H1 (cell line): ENCODE measurements at regions not wholly inside any gene's neighbourhood (a gene's known extent, or its start where the extent isn't known, plus 50 kb on each side); places are given as distances from the start of the nearest gene placed in this dataset.

Experiments used
- CTCF ChIA-PET: fragments of 300-600 bp; sonication (Branson Sonifier 250); formaldehyde crosslinking; loops from one replicate; lab custom pipeline; 2021; ENCODE audit not compliant: partially characterized antibody; lab: Charles Lee
- POLR2A ChIA-PET: fragments of 300-600 bp; sonication (Branson Sonifier 250); formaldehyde crosslinking; loops from one replicate; lab custom pipeline; 2021; ENCODE audit warnings: inconsistent platforms; ENCODE audit not compliant: partially characterized antibody; lab: Charles Lee
- DNase-seq, 2 experiments: peaks; one replicate each; pipeline versions ENCODE4 v3.0.0 to v3.0.0-alpha.2; 2010 to 2022; ENCODE audit warnings: low spot score in 2 of 2, low read depth in 1 of 2, mixed read lengths in 1 of 2
- FAIRE-seq: peaks from 2 replicates; lab custom pipeline; 2011; peaks lifted over from hg19 to GRCh38; lab: Jason Lieb, UNC
- H2AFZ ChIP-seq: 2 replicates; pipeline ENCODE4 v1.8.1; 2012; ENCODE audit warnings: low read length, inconsistent platforms
- H2AK5ac ChIP-seq: 2 replicates; pipeline ENCODE4 v1.6.1; 2013; ENCODE audit warnings: low read depth, low read length
- H2BK120ac ChIP-seq: replicated peaks from 2 replicates; pipeline ENCODE3; 2013; ENCODE audit warnings: low read depth, low read length, inconsistent platforms
- H2BK12ac ChIP-seq: 2 replicates; pipeline ENCODE4 v1.6.1; 2013; ENCODE audit warnings: low read depth, low read length
- H2BK15ac ChIP-seq: 2 replicates; pipeline ENCODE4 v1.6.1; 2013; ENCODE audit warnings: low read length
- H2BK20ac ChIP-seq: 2 replicates; pipeline ENCODE4 v1.6.1; 2013; ENCODE audit warnings: low read length
- H2BK5ac ChIP-seq: 2 replicates; pipeline ENCODE4 v1.6.1; 2013; ENCODE audit warnings: low read depth, low read length
- H3K14ac ChIP-seq: 2 replicates; pipeline ENCODE4 v1.6.1; 2013; ENCODE audit warnings: inconsistent platforms; ENCODE audit not compliant: insufficient read length
- H3K18ac ChIP-seq: 2 replicates; pipeline ENCODE4 v1.6.1; 2013; ENCODE audit warnings: low read length; ENCODE audit errors: extremely low read depth
- H3K23ac ChIP-seq: 2 replicates; pipeline ENCODE4 v1.6.1; 2013; ENCODE audit warnings: inconsistent platforms; ENCODE audit not compliant: insufficient read length
- H3K23me2 ChIP-seq: 2 replicates; pipeline ENCODE4 v1.6.1; 2013; ENCODE audit warnings: low read depth, low read length
- H3K27ac ChIP-seq: 2 replicates; pipeline ENCODE4 v1.6.1; 2011; ENCODE audit warnings: low read depth, low read length, inconsistent platforms
- H3K27me3 ChIP-seq, 4 experiments: replicated peaks in 1 of 4; 1 replicate in 1 of 4; 2 replicates in 3 of 4; pipeline versions ENCODE4 v1.6.1 to v1.8.1; 2011 to 2013; ENCODE audit warnings: low read length in 3 of 4, mild to moderate bottlenecking in 3 of 4, inconsistent platforms in 2 of 4, mixed read lengths in 2 of 4, moderate library complexity in 1 of 4; ENCODE audit not compliant: control insufficient read depth in 3 of 4, insufficient read depth in 3 of 4; ENCODE audit errors: extremely low read depth in 1 of 4
- H3K36me3 ChIP-seq, 4 experiments: 2 replicates each; pipeline versions ENCODE4 v1.6.1 to v1.8.1; 2011 to 2013; ENCODE audit warnings: mild to moderate bottlenecking in 4 of 4, low read length in 3 of 4, moderate library complexity in 2 of 4, control low read depth in 1 of 4, inconsistent platforms in 1 of 4; ENCODE audit not compliant: insufficient read depth in 4 of 4, control insufficient read depth in 2 of 4
- H3K4ac ChIP-seq: replicated peaks from 2 replicates; pipeline ENCODE3; 2013; ENCODE audit warnings: low read length, low read depth, mixed read lengths, inconsistent platforms; ENCODE audit not compliant: insufficient read length
- H3K4me1 ChIP-seq, 4 experiments: replicated peaks in 1 of 4; 1 replicate in 1 of 4; 2 replicates in 3 of 4; pipeline versions ENCODE4 v1.6.1 to v1.8.1; 2011 to 2013; ENCODE audit warnings: low read length in 3 of 4, inconsistent platforms in 2 of 4, mixed read lengths in 1 of 4; ENCODE audit not compliant: insufficient read depth in 4 of 4, control insufficient read depth in 3 of 4
- H3K4me2 ChIP-seq, 2 experiments: 2 replicates each; pipeline versions ENCODE4 v1.6.1 to v1.8.1; 2011 to 2013; ENCODE audit warnings: low read depth in 2 of 2, low read length in 2 of 2, control low read depth in 1 of 2, inconsistent platforms in 1 of 2, mild to moderate bottlenecking in 1 of 2; ENCODE audit not compliant: insufficient read depth in 1 of 2
- H3K4me3 ChIP-seq, 4 experiments: fragments of 200-600, 300-600 bp in 1 of 4; sonication (generic), shearing (Covaris generic), sonication (Bioruptor Twin) in 1 of 4; 2 replicates each; pipeline versions ENCODE4 v1.5.1 to v1.8.1; 2011 to 2016; ENCODE audit warnings: low read length in 4 of 4, low read depth in 3 of 4, control low read depth in 2 of 4, inconsistent platforms in 2 of 4, mild to moderate bottlenecking in 2 of 4, mixed read lengths in 1 of 4, moderate library complexity in 1 of 4; ENCODE audit not compliant: insufficient read depth in 2 of 4; ENCODE audit errors: extremely low read depth in 1 of 4
- H3K56ac ChIP-seq: replicated peaks from 2 replicates; pipeline ENCODE3; 2013; ENCODE audit warnings: low read depth, mild to moderate bottlenecking, mixed read lengths, low read length, inconsistent platforms; ENCODE audit not compliant: insufficient read length
- H3K79me1 ChIP-seq: 2 replicates; pipeline ENCODE4 v1.6.1; 2013; ENCODE audit warnings: low read depth, low read length, control low read depth
- H3K79me2 ChIP-seq, 2 experiments: 2 replicates each; pipeline versions ENCODE4 v1.6.1 to v1.8.1; 2012 to 2013; ENCODE audit warnings: low read length in 2 of 2, mild to moderate bottlenecking in 2 of 2, inconsistent platforms in 1 of 2; ENCODE audit not compliant: insufficient read depth in 2 of 2, control insufficient read depth in 1 of 2
- H3K9ac ChIP-seq, 4 experiments: replicated peaks in 1 of 4; 1 replicate in 1 of 4; 2 replicates in 3 of 4; pipeline versions ENCODE4 v1.6.1 to v1.8.1; 2011 to 2013; ENCODE audit warnings: low read depth in 3 of 4, low read length in 3 of 4, control low read depth in 2 of 4, mild to moderate bottlenecking in 2 of 4, moderate library complexity in 2 of 4, inconsistent platforms in 1 of 4; ENCODE audit errors: extremely low read depth in 1 of 4
- H3K9me3 ChIP-seq, 2 experiments: 2 replicates each; pipeline versions ENCODE4 v1.6.1 to v1.8.1; 2012 to 2013; ENCODE audit warnings: mild to moderate bottlenecking in 2 of 2, moderate library complexity in 2 of 2, control low read depth in 1 of 2, inconsistent platforms in 1 of 2, low read depth in 1 of 2, low read length in 1 of 2, mixed read lengths in 1 of 2; ENCODE audit not compliant: insufficient read depth in 2 of 2
- H4K20me1 ChIP-seq, 2 experiments: replicated peaks in 1 of 2; 2 replicates each; pipeline versions ENCODE3 to v1.8.1; 2011 to 2013; ENCODE audit warnings: inconsistent platforms in 2 of 2, low read length in 2 of 2, mild to moderate bottlenecking in 1 of 2; ENCODE audit not compliant: insufficient read depth in 2 of 2, control insufficient read depth in 1 of 2
- H4K5ac ChIP-seq: 2 replicates; pipeline ENCODE4 v1.6.1; 2013; ENCODE audit warnings: low read length, low read depth, mixed read lengths, inconsistent platforms; ENCODE audit not compliant: insufficient read length
- H4K8ac ChIP-seq: 2 replicates; pipeline ENCODE4 v1.8.0; 2013; ENCODE audit warnings: mild to moderate bottlenecking, moderate library complexity, low read length, inconsistent platforms; ENCODE audit not compliant: insufficient read depth; ENCODE audit errors: extremely low read depth
- H4K91ac ChIP-seq: replicated peaks from 2 replicates; pipeline ENCODE3; 2013; ENCODE audit warnings: low read length, mixed read lengths, inconsistent platforms; ENCODE audit not compliant: insufficient read length
- SIX5 ChIP-seq: IDR thresholded peaks from 2 replicates; pipeline ENCODE4 v1.6.1; 2011; ENCODE audit warnings: mild to moderate bottlenecking, low read depth, low read length
- YY1 ChIP-seq: IDR thresholded peaks from 2 replicates; pipeline ENCODE4 v1.6.1; 2011; ENCODE audit warnings: low read depth, mild to moderate bottlenecking, low read length

- FAIRE-seq = no peak
- no peak overlapping the region for H3K9ac ChIP-seq
- H3K4me2 ChIP-seq = no peak overlapping the region
- TF ChIP-seq YY1 (no peak), SIX5 (no peak)
- no peak overlapping the region for H3K23ac ChIP-seq
- CTCF ChIA-PET = interaction anchor here (1.4 kb wide), 1 partner anchor 53 kb away, joined by 5 read pairs; no protein-coding TSS in a partner anchor
- no peak overlapping the region for H3K14ac ChIP-seq
- H2AK5ac ChIP-seq = no peak overlapping the region
- DNase-seq = no peak
- no peak overlapping the region for H3K4ac ChIP-seq
- no peaks in the 10 kb centered on the region for H4K20me1 ChIP-seq
- H2BK12ac ChIP-seq = no peak overlapping the region
- H3K4me1 ChIP-seq = no peaks in the 10 kb centered on the region
- no peak overlapping the region for H4K91ac ChIP-seq
- no peak overlapping the region for H4K8ac ChIP-seq
- no peaks in the 10 kb centered on the region for H3K79me1 ChIP-seq
- H3K9me3 ChIP-seq = peaks cover 0 to 2% of the 10 kb centered on the region in 2 experiments; a peak in 1 of 4 replicates
- no peak overlapping the region for H4K5ac ChIP-seq
- H3K23me2 ChIP-seq = no peaks in the 10 kb centered on the region
- no peak overlapping the region for H2BK120ac ChIP-seq
- no peak overlapping the region for H2AFZ ChIP-seq
- no peak overlapping the region for H2BK20ac ChIP-seq
- no peak overlapping the region for H3K56ac ChIP-seq
- H3K27me3 ChIP-seq = peaks cover 0 to 1% (median 0%) of the 10 kb centered on the region in 4 experiments; a peak in 1 of 7 replicates
- no peak overlapping the region for H3K4me3 ChIP-seq
- H3K18ac ChIP-seq = no peak overlapping the region
- no peak overlapping the region for H2BK15ac ChIP-seq
- H2BK5ac ChIP-seq = no peak overlapping the region
- POLR2A ChIA-PET = no interaction called here
- no peak overlapping the region for H3K27ac ChIP-seq
- H3K36me3 ChIP-seq = no peaks in the 10 kb centered on the region
- no peaks in the 10 kb centered on the region for H3K79me2 ChIP-seq
Measured at GRCh38 chr4:74621616-74622015, 172.7 kb downstream of the BTC start.
